ENCODE measurements at regions not wholly inside any gene's neighbourhood (a gene's known extent, or its start where the extent isn't known, plus 50 kb on each side); places are given as distances from the start of the nearest gene placed in this dataset.

DNA sequence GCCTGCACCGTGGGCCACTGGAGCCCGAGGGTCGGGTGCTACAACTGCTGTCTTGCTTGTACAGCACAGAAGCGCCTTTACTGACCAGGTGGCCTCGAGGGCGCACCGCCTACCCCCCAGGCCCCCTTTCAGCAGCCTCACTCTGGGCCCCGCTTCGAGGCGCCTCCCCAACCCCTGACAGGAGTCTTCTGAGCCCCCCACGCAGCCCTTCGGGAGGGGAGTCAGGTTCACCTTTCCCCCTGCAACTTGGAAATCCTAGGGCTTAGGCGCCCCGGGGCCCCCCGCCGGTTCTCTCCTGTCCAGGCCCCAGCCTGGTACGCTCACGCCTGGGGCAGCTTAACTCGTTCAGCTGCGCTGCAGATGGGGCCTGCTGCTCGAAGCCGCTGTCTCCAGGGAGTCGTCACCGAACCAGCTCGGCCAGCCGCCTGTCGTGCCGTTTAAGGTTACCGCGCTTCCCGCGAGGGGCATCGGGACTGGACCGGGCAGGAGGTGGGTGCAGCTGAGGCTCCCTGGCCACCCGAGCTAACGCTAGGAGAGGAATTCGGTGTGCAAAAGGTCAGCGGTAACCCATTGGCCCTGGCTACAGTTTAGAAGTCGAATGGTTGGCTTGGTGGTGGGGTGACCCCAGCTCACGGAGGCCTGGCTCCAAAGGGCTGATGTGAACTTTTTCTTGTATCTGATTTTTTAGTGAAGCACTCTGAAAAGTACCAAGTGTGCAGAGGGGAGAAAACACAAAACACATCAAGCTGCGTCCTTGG is 58.9 kb upstream of the BCOR start:
- DNase-seq (ENCODE audit: low read depth, low spot score) (no peak), FAIRE-seq (no peak)
- Histone ChIP-seq H2AFZ (ENCODE audit: low read depth, low read length) (no peak overlapping the region), H3K4me2 (ENCODE audit: insufficient read depth, low read length) (no peak overlapping the region), H3K27ac (ENCODE audit: insufficient read depth, low read depth, low read length) (no peak overlapping the region), H3K4me1 (ENCODE audit: control insufficient read depth, extremely low read depth, insufficient read depth, low read length) (peaks cover 20% of the 10 kb centered on the region), H3K79me2 (ENCODE audit: control insufficient read depth, insufficient read depth, low read length) (no peaks in the 10 kb centered on the region), H3K4me3 (replicated peaks in 1 of 3; ENCODE audit: insufficient read depth in 1 of 3, low read depth in 1 of 3, low read length in 3 of 3) (no peak overlapping the region), H3K27me3 (ENCODE audit: control insufficient read depth in 2 of 2, insufficient read depth in 2 of 2, low read length in 2 of 2) (no peaks in the 10 kb centered on the region), H3K36me3 (ENCODE audit: control insufficient read depth in 2 of 2, extremely low read depth in 1 of 2, insufficient read depth in 2 of 2, low read length in 2 of 2) (no peaks in the 10 kb centered on the region), H3K9me1 (replicated peaks; ENCODE audit: control insufficient read depth, extremely low read depth, insufficient read depth, low read length) (no peaks in the 10 kb centered on the region), H3K9me3 (replicated peaks; ENCODE audit: control insufficient read depth, insufficient read depth, low read length) (no peaks in the 10 kb centered on the region), H4K20me1 (replicated peaks; ENCODE audit: control insufficient read depth, extremely low read depth, insufficient read depth, low read length) (no peaks in the 10 kb centered on the region), H3K9ac (replicated peaks; ENCODE audit: extremely low read depth, insufficient read depth, low read length) (no peak overlapping the region)
- dilution Hi-C loops (cut with MboI; ENCODE audit: extremely low pct_ligation_motif_present, low sequenced_read_pairs), result no loop called here
- CTCF ChIA-PET, result interaction anchor here (2.4 kb wide), 1 partner anchor 12 kb away, joined by 10 read pairs; no protein-coding TSS in a partner anchor
- intact Hi-C loops (cut with micrococcal nuclease), result loop anchor here (5.0 kb wide), 1 partner anchor 424 kb away; no protein-coding TSS in a partner anchor
- no TSS peak for BruUV-seq (replicated peaks)
- TF ChIP-seq MYC (IDR thresholded peaks at IDR 0.05; ENCODE audit: low read depth, low read length), result no peak
- no peak for TF ChIP-seq GATA2 (IDR thresholded peaks at IDR 0.05; ENCODE audit: insufficient read depth, insufficient read length, low read depth, low read length)
- TF ChIP-seq, protein P1, sequence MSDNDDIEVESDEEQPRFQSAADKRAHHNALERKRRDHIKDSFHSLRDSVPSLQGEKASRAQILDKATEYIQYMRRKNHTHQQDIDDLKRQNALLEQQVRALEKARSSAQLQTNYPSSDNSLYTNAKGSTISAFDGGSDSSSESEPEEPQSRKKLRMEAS (IDR thresholded peaks at IDR 0.05; ENCODE audit: insufficient read depth, insufficient read length), result no peak
- no peak for TF ChIP-seq EZH2 (IDR thresholded peaks at IDR 0.05; ENCODE audit: borderline replicate concordance, low read depth, low read length, severe bottlenecking)
- TF ChIP-seq FOS (IDR thresholded peaks at IDR 0.05; ENCODE audit: borderline replicate concordance, insufficient read depth, low read length), result no peak
- no peak for TF ChIP-seq JUN (IDR thresholded peaks at IDR 0.05; ENCODE audit: borderline replicate concordance, insufficient read depth, insufficient read length, low read depth)
- no peak for TF ChIP-seq POLR2AphosphoS5 (IDR thresholded peaks at IDR 0.05; ENCODE audit: insufficient read depth, low read depth, low read length)
- TF ChIP-seq, protein P2, sequence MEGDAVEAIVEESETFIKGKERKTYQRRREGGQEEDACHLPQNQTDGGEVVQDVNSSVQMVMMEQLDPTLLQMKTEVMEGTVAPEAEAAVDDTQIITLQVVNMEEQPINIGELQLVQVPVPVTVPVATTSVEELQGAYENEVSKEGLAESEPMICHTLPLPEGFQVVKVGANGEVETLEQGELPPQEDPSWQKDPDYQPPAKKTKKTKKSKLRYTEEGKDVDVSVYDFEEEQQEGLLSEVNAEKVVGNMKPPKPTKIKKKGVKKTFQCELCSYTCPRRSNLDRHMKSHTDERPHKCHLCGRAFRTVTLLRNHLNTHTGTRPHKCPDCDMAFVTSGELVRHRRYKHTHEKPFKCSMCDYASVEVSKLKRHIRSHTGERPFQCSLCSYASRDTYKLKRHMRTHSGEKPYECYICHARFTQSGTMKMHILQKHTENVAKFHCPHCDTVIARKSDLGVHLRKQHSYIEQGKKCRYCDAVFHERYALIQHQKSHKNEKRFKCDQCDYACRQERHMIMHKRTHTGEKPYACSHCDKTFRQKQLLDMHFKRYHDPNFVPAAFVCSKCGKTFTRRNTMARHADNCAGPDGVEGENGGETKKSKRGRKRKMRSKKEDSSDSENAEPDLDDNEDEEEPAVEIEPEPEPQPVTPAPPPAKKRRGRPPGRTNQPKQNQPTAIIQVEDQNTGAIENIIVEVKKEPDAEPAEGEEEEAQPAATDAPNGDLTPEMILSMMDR (IDR thresholded peaks at IDR 0.05; ENCODE audit: extremely low read depth in 1 of 2, insufficient read depth in 1 of 2, low read depth in 1 of 2, low read length in 2 of 2), result no peak
- no peak for TF ChIP-seq POLR2A (IDR thresholded peaks at IDR 0.05; ENCODE audit: low read depth, low read length)
- POLR2A ChIA-PET, result no interaction called here

All from endothelial cell of umbilical vein (primary cell).